Colonic mucosa (tissue), 4 donors: ENCODE measurements at regions not wholly inside any gene's neighbourhood (a gene's known extent, or its start where the extent isn't known, plus 50 kb on each side); places are given as distances from the start of the nearest gene placed in this dataset.
"Not testable (repeated sequence)": the region's sequence is repeated elsewhere in the genome, so short reads cannot be mapped to it uniquely, and the experiment has no call there.

Experiments
- DNase-seq: peaks from one replicate; pipeline ENCODE4 v3.0.0-alpha.2; 2020
- H3K27ac ChIP-seq: fragments of 200-600 bp; one replicate; pipeline ENCODE4 v1.8.0; 2021
- H3K27me3 ChIP-seq: fragments of 200-600 bp; one replicate; pipeline ENCODE4 v1.8.0; 2021
- H3K36me3 ChIP-seq: fragments of 200-600 bp; one replicate; pipeline ENCODE4 v1.8.0; 2021
- H3K4me1 ChIP-seq: fragments of 200-600 bp; one replicate; pipeline ENCODE4 v1.8.0; 2021; ENCODE audit warnings: mild to moderate bottlenecking
- H3K4me3 ChIP-seq: fragments of 200-600 bp; one replicate; pipeline ENCODE4 v1.8.0; 2021
- H3K9ac ChIP-seq, 2 donors: one replicate each; pipeline ENCODE4 v1.7.0; 2013; ENCODE audit warnings: control low read depth in 2 of 2, low read depth in 2 of 2, low read length in 2 of 2
- H3K9me3 ChIP-seq: fragments of 200-600 bp; one replicate; pipeline ENCODE4 v1.8.0; 2021
- CTCF ChIP-seq: fragments of 200-600 bp; IDR thresholded peaks from one replicate; pipeline ENCODE4 v1.8.0; 2022; ENCODE audit warnings: antibody characterized with exemption, mild to moderate bottlenecking
- intact Hi-C: fragments of 100-400 bp; cut with DNase I; formaldehyde crosslinking; loops from one replicate; pipeline ENCODE4 v1.14.1; 2022
- donor health status: healthy.
- donor health status: DM: no; HTN: no; CAD: no.
- donor health status: DM: no; HTN: no; CAD: no.

- DNase-seq, result no peak
- H3K27me3 ChIP-seq, result no peaks in the 10 kb centered on the region
- no peaks in the 10 kb centered on the region for H3K36me3 ChIP-seq
- intact Hi-C loops, result no loop called here
- H3K4me3 ChIP-seq, result no peak overlapping the region
- no peaks in the 10 kb centered on the region for H3K9me3 ChIP-seq
- H3K9ac ChIP-seq, result no peak overlapping the region
- H3K4me1 ChIP-seq, result no peaks in the 10 kb centered on the region
- no peak overlapping the region for H3K27ac ChIP-seq
- TF ChIP-seq CTCF, result no peak
These were observed 111.4 kb downstream of the SPP2 start for GRCh38 chr2:234161932-234162331.

- no peaks in the 10 kb centered on the region for H3K9me3 ChIP-seq
- no peak overlapping the region for H3K9ac ChIP-seq
These were observed 108.3 kb downstream of the SPP2 start for GRCh38 chr2:234158812-234159211.

GRCh38 chr2:234157817-234158588 is 107.5 kb downstream of the SPP2 start:
- no peak overlapping the region for H3K9ac ChIP-seq
- H3K27me3 ChIP-seq, result no peaks in the 10 kb centered on the region
- no peak for TF ChIP-seq CTCF
- no peaks in the 10 kb centered on the region for H3K4me1 ChIP-seq
- H3K27ac ChIP-seq, result no peak overlapping the region
- DNase-seq, result no peak
- intact Hi-C loops, result no loop called here
- H3K9me3 ChIP-seq, result no peaks in the 10 kb centered on the region
- H3K4me3 ChIP-seq, result no peak overlapping the region
- no peaks in the 10 kb centered on the region for H3K36me3 ChIP-seq

More at GRCh38 chr2:234158812-234159211, 108.3 kb downstream of the SPP2 start:
- H3K27ac ChIP-seq, result no peak overlapping the region
- H3K4me1 ChIP-seq, result no peaks in the 10 kb centered on the region
- no peak overlapping the region for H3K4me3 ChIP-seq
- intact Hi-C loops, result no loop called here
- H3K27me3 ChIP-seq, result no peaks in the 10 kb centered on the region
- H3K36me3 ChIP-seq, result no peaks in the 10 kb centered on the region
- DNase-seq, result no peak
- TF ChIP-seq CTCF, result no peak

- Histone ChIP-seq H3K9me3 (no peaks in the 10 kb centered on the region), H3K9ac (no peak overlapping the region), H3K27me3 (no peaks in the 10 kb centered on the region), H3K27ac (no peak overlapping the region), H3K4me3 (no peak overlapping the region), H3K36me3 (no peaks in the 10 kb centered on the region), H3K4me1 (no peaks in the 10 kb centered on the region)
- no peak for TF ChIP-seq CTCF
- DNase-seq, result no peak
- intact Hi-C loops, result no loop called here
These were observed 105.8 kb downstream of the SPP2 start for GRCh38 chr2:234156326-234156725.

GRCh38 chr2:234152835-234153234 is 102.3 kb downstream of the SPP2 start:
- intact Hi-C loops, H3K9ac ChIP-seq, DNase-seq: not testable (repeated sequence)

GRCh38 chr2:234147335-234147861 is 96.9 kb downstream of the SPP2 start:
- no peak overlapping the region for H3K4me3 ChIP-seq
- DNase-seq, result no peak
- no peak for TF ChIP-seq CTCF
- H3K4me1 ChIP-seq, result no peaks in the 10 kb centered on the region
- H3K36me3 ChIP-seq, result no peaks in the 10 kb centered on the region
- no peak overlapping the region for H3K27ac ChIP-seq
- no peaks in the 10 kb centered on the region for H3K27me3 ChIP-seq
- intact Hi-C loops, result no loop called here
- H3K9ac ChIP-seq, result no peak overlapping the region
- H3K9me3 ChIP-seq, result no peaks in the 10 kb centered on the region

More at GRCh38 chr2:234152835-234153234, 102.3 kb downstream of the SPP2 start:
- not testable (repeated sequence) for H3K9me3 ChIP-seq, H3K27me3 ChIP-seq, H3K4me3 ChIP-seq, H3K36me3 ChIP-seq, H3K27ac ChIP-seq, H3K4me1 ChIP-seq
